ENCODE measurements at regions not wholly inside any gene's neighbourhood (a gene's known extent, or its start where the extent isn't known, plus 50 kb on each side); places are given as distances from the start of the nearest gene placed in this dataset.

- TF ChIP-seq, protein P1, sequence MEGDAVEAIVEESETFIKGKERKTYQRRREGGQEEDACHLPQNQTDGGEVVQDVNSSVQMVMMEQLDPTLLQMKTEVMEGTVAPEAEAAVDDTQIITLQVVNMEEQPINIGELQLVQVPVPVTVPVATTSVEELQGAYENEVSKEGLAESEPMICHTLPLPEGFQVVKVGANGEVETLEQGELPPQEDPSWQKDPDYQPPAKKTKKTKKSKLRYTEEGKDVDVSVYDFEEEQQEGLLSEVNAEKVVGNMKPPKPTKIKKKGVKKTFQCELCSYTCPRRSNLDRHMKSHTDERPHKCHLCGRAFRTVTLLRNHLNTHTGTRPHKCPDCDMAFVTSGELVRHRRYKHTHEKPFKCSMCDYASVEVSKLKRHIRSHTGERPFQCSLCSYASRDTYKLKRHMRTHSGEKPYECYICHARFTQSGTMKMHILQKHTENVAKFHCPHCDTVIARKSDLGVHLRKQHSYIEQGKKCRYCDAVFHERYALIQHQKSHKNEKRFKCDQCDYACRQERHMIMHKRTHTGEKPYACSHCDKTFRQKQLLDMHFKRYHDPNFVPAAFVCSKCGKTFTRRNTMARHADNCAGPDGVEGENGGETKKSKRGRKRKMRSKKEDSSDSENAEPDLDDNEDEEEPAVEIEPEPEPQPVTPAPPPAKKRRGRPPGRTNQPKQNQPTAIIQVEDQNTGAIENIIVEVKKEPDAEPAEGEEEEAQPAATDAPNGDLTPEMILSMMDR (IDR thresholded peaks at IDR 0.05; ENCODE audit: extremely low read depth in 1 of 2, insufficient read depth in 1 of 2, low read depth in 1 of 2, low read length in 2 of 2) = no peak
- no peak for TF ChIP-seq JUN (IDR thresholded peaks at IDR 0.05; ENCODE audit: borderline replicate concordance, insufficient read depth, insufficient read length, low read depth)
- no peak for TF ChIP-seq POLR2A (IDR thresholded peaks at IDR 0.05; ENCODE audit: low read depth, low read length)
- no peak for TF ChIP-seq EZH2 (IDR thresholded peaks at IDR 0.05; ENCODE audit: borderline replicate concordance, low read depth, low read length, severe bottlenecking)
- TF ChIP-seq POLR2AphosphoS5 (IDR thresholded peaks at IDR 0.05; ENCODE audit: insufficient read depth, low read depth, low read length) = no peak
- TF ChIP-seq FOS (IDR thresholded peaks at IDR 0.05; ENCODE audit: borderline replicate concordance, insufficient read depth, low read length) = no peak
- TF ChIP-seq GATA2 (IDR thresholded peaks at IDR 0.05; ENCODE audit: insufficient read depth, insufficient read length, low read depth, low read length) = no peak
- TF ChIP-seq MYC (IDR thresholded peaks at IDR 0.05; ENCODE audit: low read depth, low read length) = no peak
- no peak for TF ChIP-seq MAX (IDR thresholded peaks at IDR 0.05; ENCODE audit: insufficient read depth, insufficient read length)
- Histone ChIP-seq H4K20me1 (replicated peaks; ENCODE audit: control insufficient read depth, extremely low read depth, insufficient read depth, low read length) (no peaks in the 10 kb centered on the region), H3K9me1 (replicated peaks; ENCODE audit: control insufficient read depth, extremely low read depth, insufficient read depth, low read length) (no peaks in the 10 kb centered on the region), H3K79me2 (ENCODE audit: control insufficient read depth, insufficient read depth, low read length) (no peaks in the 10 kb centered on the region), H2AFZ (ENCODE audit: low read depth, low read length) (no peak overlapping the region), H3K27me3 (ENCODE audit: control insufficient read depth in 2 of 2, insufficient read depth in 2 of 2, low read length in 2 of 2) (no peaks in the 10 kb centered on the region), H3K36me3 (ENCODE audit: control insufficient read depth in 2 of 2, extremely low read depth in 1 of 2, insufficient read depth in 2 of 2, low read length in 2 of 2) (no peaks in the 10 kb centered on the region), H3K9me3 (replicated peaks; ENCODE audit: control insufficient read depth, insufficient read depth, low read length) (no peaks in the 10 kb centered on the region), H3K4me2 (ENCODE audit: insufficient read depth, low read length) (no peak overlapping the region), H3K27ac (ENCODE audit: insufficient read depth, low read depth, low read length) (no peak overlapping the region), H3K4me3 (replicated peaks in 1 of 3; ENCODE audit: insufficient read depth in 1 of 3, low read depth in 1 of 3, low read length in 3 of 3) (no peak overlapping the region), H3K4me1 (ENCODE audit: control insufficient read depth, extremely low read depth, insufficient read depth, low read length) (peaks cover 20% of the 10 kb centered on the region), H3K9ac (replicated peaks; ENCODE audit: extremely low read depth, insufficient read depth, low read length) (no peak overlapping the region)
- intact Hi-C loops (cut with micrococcal nuclease) (no loop called here), dilution Hi-C loops (cut with MboI; ENCODE audit: extremely low pct_ligation_motif_present, low sequenced_read_pairs) (no loop called here)
- peak; percentile 3 for DNase-seq (ENCODE audit: low read depth, low spot score)
- ChIA-PET POLR2A (no interaction called here), CTCF (no interaction called here)
- BruUV-seq (replicated peaks) = no TSS peak
- no peak for FAIRE-seq
Measured at GRCh38 chr2:222361787-222362186, 62.6 kb upstream of the SGPP2 start.
